ENCODE measurements at regions not wholly inside any gene's neighbourhood (a gene's known extent, or its start where the extent isn't known, plus 50 kb on each side); places are given as distances from the start of the nearest gene placed in this dataset.

GRCh38 chr3:135779590-135780235 is 185.8 kb upstream of the PPP2R3A start:
- Histone ChIP-seq H3K27ac (no peak overlapping the region), H3K4me1 (ENCODE audit: control insufficient read depth in 1 of 2, low read depth in 2 of 2) (no peaks in the 10 kb centered on the region), H3K4me3 (no peak overlapping the region), H3K9me3 (no peaks in the 10 kb centered on the region), H3K27me3 (replicated peaks; ENCODE audit: insufficient read depth) (no peaks in the 10 kb centered on the region), H3K36me3 (no peaks in the 10 kb centered on the region)
- ATAC-seq (ENCODE audit: insufficient number of reproducible peaks, low FRiP score, low read depth) (no peak), DNase-seq (ENCODE audit: low spot score) (no peak)
- TF ChIP-seq CTCF (IDR thresholded peaks at IDR 0.05): no peak

- ATAC-seq (ENCODE audit: insufficient number of reproducible peaks, low FRiP score, low read depth) (no peak), DNase-seq (ENCODE audit: low spot score) (no peak)
- H3K4me3 ChIP-seq: no peak overlapping the region
- H3K9me3 ChIP-seq: no peaks in the 10 kb centered on the region
- H3K27ac ChIP-seq: no peak overlapping the region
- H3K36me3 ChIP-seq: no peaks in the 10 kb centered on the region
- no peaks in the 10 kb centered on the region for H3K27me3 ChIP-seq (replicated peaks; ENCODE audit: insufficient read depth)
- TF ChIP-seq CTCF (IDR thresholded peaks at IDR 0.05): no peak
- no peaks in the 10 kb centered on the region for H3K4me1 ChIP-seq (ENCODE audit: control insufficient read depth in 1 of 2, low read depth in 2 of 2)
Measured at GRCh38 chr3:135781026-135781815, 184.3 kb upstream of the PPP2R3A start.

- TF ChIP-seq CTCF (IDR thresholded peaks at IDR 0.05): no peak
- Histone ChIP-seq H3K36me3 (no peaks in the 10 kb centered on the region), H3K9me3 (no peaks in the 10 kb centered on the region), H3K27ac (no peak overlapping the region), H3K27me3 (replicated peaks; ENCODE audit: insufficient read depth) (no peaks in the 10 kb centered on the region), H3K4me1 (ENCODE audit: control insufficient read depth in 1 of 2, low read depth in 2 of 2) (no peaks in the 10 kb centered on the region), H3K4me3 (no peak overlapping the region)
- DNase-seq (ENCODE audit: low spot score): no peak
- no peak for ATAC-seq (ENCODE audit: insufficient number of reproducible peaks, low FRiP score, low read depth)
Measured at GRCh38 chr3:135784557-135784956, 181.0 kb upstream of the PPP2R3A start.

GRCh38 chr3:135788146-135788545 is 177.4 kb upstream of the PPP2R3A start:
- ATAC-seq (ENCODE audit: insufficient number of reproducible peaks, low FRiP score, low read depth): no peak
- Histone ChIP-seq H3K36me3 (no peaks in the 10 kb centered on the region), H3K27ac (no peak overlapping the region), H3K27me3 (replicated peaks; ENCODE audit: insufficient read depth) (no peaks in the 10 kb centered on the region), H3K9me3 (no peaks in the 10 kb centered on the region), H3K4me1 (ENCODE audit: control insufficient read depth in 1 of 2, low read depth in 2 of 2) (no peaks in the 10 kb centered on the region), H3K4me3 (no peak overlapping the region)
- DNase-seq (ENCODE audit: low spot score): no peak
- TF ChIP-seq CTCF (IDR thresholded peaks at IDR 0.05): no peak

- H3K27ac ChIP-seq: no peak overlapping the region
- H3K27me3 ChIP-seq (replicated peaks; ENCODE audit: insufficient read depth): no peaks in the 10 kb centered on the region
- H3K36me3 ChIP-seq: no peaks in the 10 kb centered on the region
- no peak for ATAC-seq (ENCODE audit: insufficient number of reproducible peaks, low FRiP score, low read depth)
- no peak overlapping the region for H3K4me3 ChIP-seq
- TF ChIP-seq CTCF (IDR thresholded peaks at IDR 0.05): no peak
- no peaks in the 10 kb centered on the region for H3K4me1 ChIP-seq (ENCODE audit: control insufficient read depth in 1 of 2, low read depth in 2 of 2)
- DNase-seq (ENCODE audit: low spot score): no peak
- no peaks in the 10 kb centered on the region for H3K9me3 ChIP-seq
Measured at GRCh38 chr3:135788978-135789377, 176.6 kb upstream of the PPP2R3A start.
